IPS DF 19.7 (cell line): ENCODE measurements at regions not wholly inside any gene's neighbourhood (a gene's known extent, or its start where the extent isn't known, plus 50 kb on each side); places are given as distances from the start of the nearest gene placed in this dataset.
"Not testable (repeated sequence)": the region's sequence is repeated elsewhere in the genome, so short reads cannot be mapped to it uniquely, and the experiment has no call there.

Experiments
- DNase-seq: peaks from one replicate; pipeline ENCODE4 v3.0.0-alpha.2; 2013; ENCODE audit warnings: low read depth, low spot score

DNA sequence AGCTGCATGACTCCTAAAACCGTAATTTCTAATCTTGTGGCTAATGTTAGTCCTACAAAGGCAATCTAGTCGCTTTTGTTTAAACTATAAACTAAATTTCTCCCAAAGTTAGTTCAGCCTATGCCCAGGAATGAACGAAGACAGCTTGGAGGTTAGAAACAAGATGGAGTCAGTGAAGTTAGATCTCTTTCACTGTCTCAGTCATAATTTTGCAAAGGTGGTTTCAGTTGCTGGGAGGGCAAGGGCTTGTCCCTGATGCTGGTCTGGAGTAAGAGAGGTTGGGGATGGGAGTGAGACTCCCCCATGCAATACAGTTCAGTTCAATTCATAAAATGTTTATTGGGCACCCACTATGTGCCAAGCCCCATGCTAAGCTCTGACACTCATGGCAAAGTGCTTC lies 362.1 kb downstream of the TYW1 start:
- DNase-seq: not testable (repeated sequence)

DNA sequence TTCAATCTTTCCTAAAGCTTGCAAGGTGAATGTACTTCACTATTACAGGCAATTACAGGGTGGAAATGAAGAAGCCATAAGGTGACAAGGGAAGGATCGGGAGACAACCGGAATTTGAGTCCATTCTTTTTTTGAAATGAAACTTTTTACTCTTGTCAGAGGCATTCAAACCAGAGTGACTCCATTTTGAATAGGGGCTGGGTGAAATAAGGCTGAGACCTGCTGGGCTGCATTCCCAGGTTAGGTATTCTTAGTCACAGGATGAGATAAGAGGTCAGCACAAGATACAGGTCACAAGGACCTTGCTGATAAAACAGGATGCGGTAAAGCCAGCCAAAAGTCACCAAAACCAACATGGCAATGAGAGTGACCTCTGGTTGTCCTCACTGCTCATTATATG lies 363.3 kb downstream of the TYW1 start:
- no peak for DNase-seq

DNA sequence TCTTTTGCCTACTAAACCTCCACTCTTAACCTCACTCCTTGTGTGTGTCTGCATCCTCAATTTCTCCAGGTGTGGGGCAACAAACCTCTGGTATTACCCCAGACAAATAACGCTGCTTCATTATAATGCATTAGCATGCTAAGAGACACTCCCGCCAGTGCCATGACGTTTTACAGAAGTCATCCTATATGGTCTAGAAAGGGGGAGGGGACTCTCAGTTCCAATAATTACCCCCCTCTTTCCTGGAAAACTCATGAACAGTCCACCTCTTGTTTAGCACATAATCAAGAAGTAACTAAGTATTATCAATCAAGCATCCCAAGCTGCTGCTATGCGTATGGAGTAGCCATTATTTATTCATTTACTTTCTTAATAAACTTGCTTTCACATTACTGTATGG lies 364.5 kb downstream of the TYW1 start:
- no peak for DNase-seq

GRCh38 chr7:67364441-67365017 lies 367.9 kb downstream of the TYW1 start:
- no peak for DNase-seq

- DNase-seq: peak; percentile 28
Observed at GRCh38 chr7:67371429-67372305, 375.0 kb downstream of the TYW1 start.

DNA sequence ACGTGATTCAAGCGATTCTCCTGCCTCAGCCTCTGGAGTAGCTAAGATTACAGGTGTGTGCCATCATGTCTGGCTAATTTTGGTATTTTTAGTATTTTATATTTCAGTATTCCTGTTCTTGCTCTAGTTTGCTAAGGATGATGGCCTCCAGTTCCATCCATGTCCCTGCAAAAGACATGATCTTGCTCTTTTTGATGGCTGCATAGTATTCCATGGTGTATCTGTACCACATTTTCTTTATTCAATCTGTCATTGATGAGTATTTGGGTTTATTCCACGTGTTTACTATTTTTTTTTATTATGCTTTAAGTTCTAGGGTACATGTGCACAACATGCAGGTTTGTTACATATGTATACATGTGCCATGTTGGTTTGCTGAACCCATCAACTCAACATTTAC lies 376.8 kb downstream of the TYW1 start:
- not testable (repeated sequence) for DNase-seq

GRCh38 chr7:67375427-67375826 lies 378.8 kb downstream of the TYW1 start:
- no peak for DNase-seq

DNA sequence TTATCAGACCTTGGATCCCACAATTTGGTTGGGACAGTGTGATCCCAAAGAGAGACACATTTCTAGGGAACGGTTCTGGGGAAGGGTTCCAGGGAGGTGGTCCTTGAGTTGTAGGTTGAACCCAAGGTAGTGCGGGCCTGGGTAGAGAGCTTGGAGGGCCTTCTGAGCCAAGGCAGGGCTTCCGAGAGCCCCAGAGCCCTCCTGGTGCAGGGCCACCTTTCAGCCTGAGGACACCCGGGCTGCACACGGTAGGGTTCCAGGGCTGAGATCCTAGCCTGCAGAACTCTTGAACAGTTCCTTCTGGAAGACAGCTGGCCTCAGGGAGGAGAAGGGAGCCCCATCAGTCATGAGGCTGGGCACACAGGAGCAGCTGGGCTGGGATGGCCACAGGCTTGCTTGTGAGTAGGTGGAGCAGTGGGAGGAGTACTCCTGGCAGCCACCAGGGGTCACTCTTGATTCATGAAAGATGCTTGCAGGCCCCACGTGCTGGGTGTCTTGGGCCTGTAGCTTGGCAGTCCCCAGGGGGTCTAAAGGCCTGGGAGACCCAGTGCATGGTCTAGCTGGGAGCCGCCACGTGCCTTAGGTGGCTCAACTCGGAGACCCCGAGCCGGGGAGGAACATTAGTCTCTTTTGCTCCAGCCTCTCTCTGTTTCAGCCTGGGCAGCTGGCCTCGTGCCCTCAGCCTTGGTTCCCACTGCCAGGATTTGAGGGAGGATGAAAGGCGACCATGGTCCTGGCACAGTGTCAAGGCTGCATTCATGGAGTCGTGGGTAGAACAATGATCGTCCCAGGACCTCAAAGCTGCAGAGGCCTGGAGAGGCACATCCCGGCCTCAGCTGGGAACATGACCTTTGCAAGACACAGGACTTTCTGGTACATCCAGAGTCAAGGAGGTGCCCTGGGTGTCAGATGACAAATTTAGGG lies 381.6 kb downstream of the TYW1 start:
- DNase-seq: peak; percentile 35

GRCh38 chr7:67380326-67380725 lies 383.7 kb downstream of the TYW1 start:
- DNase-seq: no peak

GRCh38 chr7:67380858-67381257 lies 384.2 kb downstream of the TYW1 start:
- no peak for DNase-seq

DNA sequence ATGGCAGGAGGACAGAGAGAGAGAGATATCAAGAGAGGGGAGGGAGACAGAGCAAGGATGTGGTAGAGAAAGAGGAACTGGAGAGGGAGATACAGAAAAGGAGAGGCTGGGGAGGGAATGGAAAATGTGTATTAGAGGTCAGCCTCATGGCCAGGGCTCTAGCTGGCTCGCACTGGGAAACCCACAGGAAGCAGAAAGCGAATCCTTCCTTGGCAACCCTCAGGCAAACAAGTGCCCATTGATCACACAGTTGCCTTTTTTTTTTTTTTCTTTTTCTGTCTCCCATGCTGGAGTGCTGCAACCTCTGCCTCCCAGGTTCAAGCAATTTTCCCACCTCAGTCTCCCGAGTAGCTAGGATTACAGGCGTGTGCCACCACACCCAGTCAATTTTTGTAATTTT lies 391.2 kb downstream of the TYW1 start:
- DNase-seq: no peak

DNA sequence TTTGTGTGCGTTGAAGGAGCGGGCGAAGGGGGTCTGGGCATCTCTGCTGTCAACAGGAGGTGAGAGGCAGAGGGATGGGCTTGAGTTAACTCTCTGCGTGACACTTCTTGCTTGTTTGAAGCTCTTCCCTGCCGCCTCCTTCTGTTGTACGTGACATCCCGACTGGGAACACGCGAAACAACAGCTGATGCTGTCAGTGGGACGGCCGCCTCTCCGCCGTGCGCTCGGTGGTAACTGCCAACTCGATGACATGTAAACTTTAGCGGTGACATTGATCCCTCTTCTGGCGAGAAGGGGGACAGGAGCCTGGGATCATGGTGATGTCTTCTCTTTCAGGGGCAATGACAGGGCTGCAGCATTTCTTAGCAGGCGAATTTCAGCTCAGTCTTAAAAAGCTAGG lies 394.5 kb downstream of the TYW1 start:
- DNase-seq: no peak

GRCh38 chr7:67392596-67393438 lies 396.2 kb downstream of the TYW1 start:
- DNase-seq: peak; percentile 67

DNA sequence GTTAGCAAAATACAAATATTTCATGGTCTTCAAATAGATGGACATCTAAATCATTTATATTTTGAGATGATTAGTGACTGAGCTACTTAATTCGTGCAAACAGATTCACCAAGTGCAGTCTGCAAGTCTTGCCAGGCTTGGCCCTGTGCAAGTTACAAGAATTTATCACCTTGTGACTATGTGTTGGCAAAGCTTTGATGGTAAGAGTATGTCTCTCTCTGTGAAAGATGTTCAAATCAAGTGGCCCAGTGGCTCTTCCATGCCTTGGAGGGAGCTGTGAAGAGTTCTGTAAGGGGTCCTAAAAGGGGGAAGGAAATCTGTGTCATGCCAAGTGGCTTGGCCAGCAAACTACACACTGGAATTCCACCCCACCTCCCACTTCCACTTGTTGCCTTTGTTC lies 397.3 kb downstream of the TYW1 start:
- no peak for DNase-seq

DNA sequence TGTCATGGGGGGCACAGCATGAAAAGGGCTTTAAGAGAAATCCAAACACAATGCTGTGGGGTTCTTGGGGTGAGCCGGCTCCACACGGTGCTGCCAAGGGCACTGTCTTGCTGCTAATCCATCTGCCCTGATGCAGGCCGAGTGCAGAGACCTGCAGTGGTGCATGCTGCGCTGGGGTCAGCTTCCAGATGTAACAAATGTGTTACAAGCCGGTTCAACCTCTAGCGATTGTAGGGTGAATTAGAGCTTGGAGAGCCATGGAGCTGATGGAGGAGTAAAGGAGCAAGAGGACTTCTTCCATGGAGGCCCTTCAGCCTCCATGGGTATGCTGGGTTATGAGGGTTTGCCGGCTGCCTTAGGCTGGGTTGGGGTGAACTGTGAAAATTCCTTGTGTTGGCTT lies 402.3 kb downstream of the TYW1 start:
- DNase-seq: no peak

- DNase-seq: no peak
Observed at GRCh38 chr7:67401492-67401891, 404.9 kb downstream of the TYW1 start.

GRCh38 chr7:67402280-67402679 lies 405.6 kb downstream of the TYW1 start:
- no peak for DNase-seq

GRCh38 chr7:67406976-67407375 lies 410.3 kb downstream of the TYW1 start:
- DNase-seq: no peak

- no peak for DNase-seq
Observed at GRCh38 chr7:67407392-67408071, 410.9 kb downstream of the TYW1 start.

GRCh38 chr7:67408109-67408508 lies 411.5 kb downstream of the TYW1 start:
- DNase-seq: no peak

- DNase-seq: no peak
Observed at GRCh38 chr7:67413670-67414069, 417.0 kb downstream of the TYW1 start.
